HTR-8/SVneo (cell line): ENCODE measurements at regions not wholly inside any gene's neighbourhood (a gene's known extent, or its start where the extent isn't known, plus 50 kb on each side); places are given as distances from the start of the nearest gene placed in this dataset.

Experiments used
- DNase-seq: peaks from one replicate; pipeline ENCODE4 v3.0.0; 2011; ENCODE audit warnings: low spot score, mixed read lengths; ENCODE audit not compliant: insufficient read length
- FAIRE-seq: peaks from 2 replicates; lab custom pipeline; 2011; peaks lifted over from hg19 to GRCh38; lab: Jason Lieb, UNC

- FAIRE-seq: no peak
- DNase-seq: no peak
Observed at GRCh38 chr2:117726747-117727146, 87.7 kb upstream of the DDX18 start.

GRCh38 chr2:117737846-117738245, 76.6 kb upstream of the DDX18 start:
- FAIRE-seq: no peak
- no peak for DNase-seq

- FAIRE-seq (no peak), DNase-seq (no peak)
Observed at GRCh38 chr2:117738991-117739839, 75.3 kb upstream of the DDX18 start.

DNA sequence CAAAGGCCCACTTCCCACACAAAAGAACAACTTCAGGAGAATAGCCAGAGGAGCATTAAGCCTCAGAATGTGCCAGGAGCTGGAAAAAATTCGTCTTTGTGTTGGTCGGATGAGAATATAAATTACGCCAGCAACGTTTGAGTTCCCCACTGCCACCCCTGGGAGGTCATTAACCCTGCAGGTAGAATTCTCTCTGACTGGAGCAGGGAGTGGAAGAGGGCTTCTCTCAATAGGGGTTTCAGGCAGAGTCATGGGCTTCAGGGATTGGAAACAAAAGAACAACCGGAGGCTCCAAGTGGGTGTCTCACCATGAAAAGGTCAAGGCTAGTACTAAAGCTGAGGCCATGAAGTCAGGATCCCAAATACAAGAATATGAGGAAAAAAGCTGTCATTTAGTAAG, 69.0 kb upstream of the DDX18 start:
- DNase-seq (no peak), FAIRE-seq (no peak)

DNA sequence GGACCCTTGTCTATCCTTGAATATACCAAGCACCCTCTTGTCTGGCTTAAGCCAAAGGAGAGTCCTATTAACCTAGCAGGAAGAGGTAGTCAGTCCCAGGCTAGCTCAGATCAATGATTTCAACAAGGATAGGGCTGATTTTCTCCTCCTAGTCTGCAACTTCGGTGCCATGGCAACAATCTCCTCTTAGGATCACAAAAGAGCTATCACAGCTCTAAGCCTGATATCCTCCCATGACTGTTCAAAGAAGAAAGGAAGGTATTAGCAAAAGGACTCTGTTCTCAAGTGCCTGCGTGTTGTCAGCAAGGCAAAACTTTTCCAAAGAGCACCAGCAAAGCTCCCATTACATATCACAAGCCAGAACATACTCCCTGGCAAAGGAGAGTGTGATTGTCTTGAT, 58.7 kb upstream of the DDX18 start:
- DNase-seq (no peak), FAIRE-seq (no peak)

GRCh38 chr2:117760916-117761315, 53.6 kb upstream of the DDX18 start:
- DNase-seq: no peak
- no peak for FAIRE-seq

GRCh38 chr2:117762454-117762853, 52.0 kb upstream of the DDX18 start:
- DNase-seq (no peak), FAIRE-seq (no peak)

- DNase-seq (no peak), FAIRE-seq (no peak)
Observed at GRCh38 chr2:117763804-117764203, 50.7 kb upstream of the DDX18 start.
